NT2/D1 (cell line): ENCODE measurements at regions not wholly inside any gene's neighbourhood (a gene's known extent, or its start where the extent isn't known, plus 50 kb on each side); places are given as distances from the start of the nearest gene placed in this dataset.

ENCODE experiments used
- YY1 ChIP-seq: IDR thresholded peaks from 2 replicates; pipeline ENCODE4 v1.6.1; 2011; ENCODE audit not compliant: insufficient read length, insufficient read depth
- ZNF274 ChIP-seq: IDR thresholded peaks from 2 replicates; pipeline ENCODE4 v1.6.1; 2011; ENCODE audit warnings: mild to moderate bottlenecking, low read depth, low read length

DNA sequence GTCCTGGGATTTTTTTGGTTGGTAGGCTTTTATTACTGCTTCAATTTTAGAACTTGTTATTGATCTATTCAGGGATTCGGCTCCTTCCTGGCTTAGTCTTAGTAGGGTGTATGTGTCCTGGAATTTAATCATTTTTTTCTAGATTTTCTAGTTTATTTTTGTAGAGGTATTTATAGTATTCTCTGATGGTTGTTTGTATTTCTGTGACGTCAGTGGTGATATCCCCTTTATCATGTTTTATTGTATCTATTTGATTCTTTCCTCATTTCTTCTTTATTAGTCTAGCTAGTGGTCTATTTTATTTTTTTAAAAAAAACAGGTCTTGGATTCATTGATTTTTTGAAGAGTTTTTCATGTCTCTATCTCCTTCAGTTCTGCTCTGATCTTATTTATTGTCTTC, 193.3 kb upstream of the MAP2 start:
- no peak for TF ChIP-seq ZNF274
- TF ChIP-seq YY1: no peak
